HG02763 (cell line): ENCODE measurements at regions not wholly inside any gene's neighbourhood (a gene's known extent, or its start where the extent isn't known, plus 50 kb on each side); places are given as distances from the start of the nearest gene placed in this dataset.
"Not testable (repeated sequence)": the region's sequence is repeated elsewhere in the genome, so short reads cannot be mapped to it uniquely, and the experiment has no call there.

ENCODE experiments used
- ATAC-seq: cut with Tn5 transposase; IDR thresholded peaks from one replicate; pipeline ENCODE4 v1.9.1; 2021; ENCODE audit warnings: mild to moderate bottlenecking, moderate library complexity; ENCODE audit not compliant: unreplicated experiment

DNA sequence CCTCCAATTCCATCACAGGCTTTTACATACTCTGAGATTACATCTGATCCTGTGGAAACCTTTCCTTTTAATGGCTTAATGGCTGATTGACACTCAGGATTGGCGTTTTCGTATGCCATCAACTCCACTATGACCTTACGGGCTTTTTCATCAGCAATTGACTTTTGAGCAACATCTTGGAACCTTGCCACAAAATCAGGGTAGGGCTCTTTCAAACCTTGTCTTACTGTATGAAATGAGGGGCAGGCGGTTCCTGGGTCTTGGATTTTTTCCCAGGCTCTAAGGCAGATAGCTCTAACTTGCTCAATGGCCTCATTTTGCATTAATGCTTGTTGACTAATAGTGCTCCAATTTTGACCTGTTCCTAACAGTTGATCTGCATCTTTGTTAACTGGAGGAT is 250.9 kb upstream of the PRKCQ start:
- ATAC-seq: not testable (repeated sequence)

- ATAC-seq: not testable (repeated sequence)
Measured at GRCh38 chr10:6824793-6825192, 244.7 kb upstream of the PRKCQ start.

DNA sequence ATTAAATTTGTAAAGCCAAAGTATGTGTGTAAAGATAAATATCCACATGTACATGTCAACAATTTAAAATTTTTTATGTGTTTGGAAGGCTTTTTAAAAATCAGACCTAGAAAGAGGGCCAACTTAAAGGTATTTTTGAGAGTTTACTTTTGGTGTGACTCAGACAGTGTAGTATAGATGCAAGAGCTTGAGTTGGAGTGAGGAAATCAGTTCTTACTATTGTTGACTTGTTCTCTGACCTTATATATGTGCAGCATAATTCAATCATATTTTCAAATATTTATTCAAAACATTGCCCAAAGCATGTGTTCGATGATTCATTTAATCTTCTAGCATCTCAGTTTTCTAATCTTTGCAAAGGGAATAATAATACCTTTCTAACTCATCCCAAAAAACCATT is 243.7 kb upstream of the PRKCQ start:
- ATAC-seq: no peak

- no peak for ATAC-seq
Measured at GRCh38 chr10:6819301-6819700, 239.2 kb upstream of the PRKCQ start.

GRCh38 chr10:6817770-6818169 is 237.7 kb upstream of the PRKCQ start:
- no peak for ATAC-seq

DNA sequence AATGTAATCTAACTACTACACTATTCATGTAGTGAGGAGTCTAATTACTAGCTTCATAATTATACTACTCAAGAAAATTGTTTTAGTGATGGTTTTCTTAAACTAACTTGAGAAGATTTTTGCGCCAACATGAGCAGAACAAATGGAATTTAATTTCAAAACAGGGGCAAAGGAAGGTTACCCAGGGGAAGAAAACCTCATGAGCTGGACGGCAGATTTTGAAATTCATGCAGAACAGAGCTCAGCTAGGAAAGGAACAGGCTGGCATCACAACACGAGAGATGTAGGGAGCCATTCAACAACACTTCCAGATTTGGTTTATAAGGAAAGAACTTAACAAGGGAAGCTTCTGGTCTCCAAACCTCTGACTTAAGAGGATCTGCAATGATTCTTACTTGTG is 235.3 kb upstream of the PRKCQ start:
- no peak for ATAC-seq

DNA sequence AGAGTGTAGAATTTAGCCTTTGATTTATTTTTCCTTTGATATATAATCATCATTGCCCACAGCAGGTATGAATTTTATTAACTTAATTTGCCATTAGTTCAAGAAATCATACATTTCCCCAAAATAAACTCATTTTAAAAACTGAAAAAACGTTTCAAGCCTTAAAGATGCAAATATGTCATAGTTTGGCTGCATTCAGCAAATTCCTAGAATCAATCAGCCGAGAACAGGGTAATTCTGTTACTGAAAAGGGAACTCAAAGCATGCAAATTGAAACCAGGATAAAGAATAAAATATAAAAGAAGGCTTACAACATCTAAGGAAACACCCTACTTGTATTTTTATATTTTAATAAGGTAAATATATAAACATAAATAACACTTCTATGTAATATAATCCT is 233.8 kb upstream of the PRKCQ start:
- no peak for ATAC-seq

- ATAC-seq: no peak
Measured at GRCh38 chr10:6813306-6813705, 233.2 kb upstream of the PRKCQ start.

DNA sequence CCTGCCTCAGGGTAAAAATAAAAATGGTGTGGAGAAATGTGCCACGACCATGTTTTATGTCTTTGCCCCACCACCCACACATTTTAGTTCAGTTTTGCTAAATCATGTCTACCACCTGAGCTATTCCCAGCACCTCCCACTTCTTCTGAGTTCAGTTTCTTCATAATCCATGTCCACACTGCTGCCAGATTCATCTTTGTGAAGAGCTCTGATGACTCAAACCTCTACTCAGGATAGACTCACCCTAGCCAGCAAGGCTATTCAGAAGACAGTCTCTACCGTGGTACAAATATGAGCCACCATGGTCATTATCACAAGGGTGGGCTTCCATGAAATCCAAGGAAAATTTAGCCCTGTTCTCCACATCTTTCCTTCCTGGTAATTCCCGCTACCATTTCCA is 231.1 kb upstream of the PRKCQ start:
- no peak for ATAC-seq

DNA sequence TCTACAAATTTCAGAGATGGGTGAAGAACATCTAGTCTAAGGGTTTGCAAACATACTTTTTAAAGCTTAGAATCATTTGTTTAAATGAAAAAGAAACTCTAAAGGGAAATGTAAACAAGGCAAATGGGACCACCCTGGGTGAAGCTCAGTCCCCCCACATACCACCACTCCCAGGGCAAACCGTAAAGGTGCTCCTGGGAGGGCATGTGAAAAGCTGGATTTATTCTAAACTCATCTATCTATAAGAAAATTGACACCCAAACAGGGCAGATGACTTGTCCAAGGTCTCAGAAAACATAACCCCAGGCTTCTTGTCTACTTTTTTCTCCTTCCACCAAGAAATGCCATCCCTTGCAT is 223.3 kb upstream of the PRKCQ start:
- ATAC-seq: no peak

DNA sequence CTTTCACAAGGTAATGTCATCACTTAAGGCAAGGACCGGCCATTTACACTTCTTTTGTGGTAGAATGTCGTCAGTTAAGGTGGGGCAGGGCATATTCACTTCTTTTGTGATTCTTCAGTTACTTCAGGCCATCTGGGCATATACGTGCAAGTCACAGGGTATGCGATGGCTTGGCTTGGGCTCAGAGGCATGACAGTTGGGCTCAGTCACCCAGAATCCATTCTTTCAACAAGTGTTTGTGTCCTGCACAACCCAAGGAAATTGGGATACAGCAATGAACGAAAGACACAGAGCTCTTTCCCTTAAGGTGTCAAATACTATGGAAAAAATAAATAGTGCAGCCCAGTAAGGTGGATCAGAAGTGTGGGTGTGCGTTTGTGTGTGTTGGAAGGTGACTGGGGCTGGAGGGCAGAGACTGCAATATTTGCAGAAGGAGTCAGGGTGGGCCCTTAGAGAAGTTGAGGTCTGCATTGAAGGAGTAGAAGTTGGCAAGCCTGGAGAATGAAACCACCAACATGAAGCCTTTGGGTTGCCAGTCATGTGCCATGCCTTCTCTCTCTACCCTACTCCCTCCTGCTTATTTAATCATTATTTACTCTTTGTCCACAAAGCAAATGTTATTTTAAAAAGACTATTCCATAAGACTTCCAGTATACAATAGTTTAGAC is 222.8 kb upstream of the PRKCQ start:
- no peak for ATAC-seq

- ATAC-seq: no peak
Measured at GRCh38 chr10:6796231-6796630, 216.2 kb upstream of the PRKCQ start.

DNA sequence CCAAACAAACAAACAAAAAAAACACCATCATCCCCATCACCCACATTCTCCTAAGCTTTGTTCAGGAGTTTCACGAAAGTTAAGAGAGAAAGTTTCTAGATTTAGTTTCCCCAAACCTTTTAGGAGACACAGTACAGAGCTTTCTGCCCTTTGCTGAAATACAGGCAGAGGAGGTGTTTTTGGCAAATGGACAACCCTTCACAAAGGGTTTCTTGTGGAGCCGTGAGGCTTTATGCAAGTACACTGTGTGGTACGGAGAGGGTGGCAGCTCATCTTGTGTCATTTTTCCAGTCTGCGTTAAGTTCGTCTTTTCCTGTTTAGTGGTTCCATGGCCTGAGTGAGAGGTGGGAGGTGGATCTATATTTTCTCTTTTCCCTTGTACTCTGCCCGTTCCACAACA is 215.5 kb upstream of the PRKCQ start:
- ATAC-seq: no peak

- ATAC-seq: not testable (repeated sequence)
Measured at GRCh38 chr10:6794841-6795240, 214.8 kb upstream of the PRKCQ start.

DNA sequence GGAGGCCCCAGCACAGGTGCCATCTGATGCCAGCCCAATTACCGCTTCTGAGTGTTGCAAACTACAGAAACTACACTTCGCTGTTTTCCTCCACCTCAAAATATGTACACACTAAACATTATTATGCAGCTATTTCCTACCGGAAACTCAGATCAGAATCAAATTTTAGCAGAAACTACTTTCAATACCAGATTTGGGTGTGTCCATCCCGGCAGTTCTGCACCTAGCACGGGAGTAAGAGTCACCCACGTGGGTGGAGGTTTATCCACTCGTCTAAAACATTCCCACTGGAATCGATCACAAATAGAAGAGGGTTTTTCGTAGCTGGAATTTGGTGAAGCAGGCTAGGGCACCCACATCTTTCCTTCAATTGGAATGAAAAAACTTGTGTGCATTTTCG is 214.4 kb upstream of the PRKCQ start:
- no peak for ATAC-seq

DNA sequence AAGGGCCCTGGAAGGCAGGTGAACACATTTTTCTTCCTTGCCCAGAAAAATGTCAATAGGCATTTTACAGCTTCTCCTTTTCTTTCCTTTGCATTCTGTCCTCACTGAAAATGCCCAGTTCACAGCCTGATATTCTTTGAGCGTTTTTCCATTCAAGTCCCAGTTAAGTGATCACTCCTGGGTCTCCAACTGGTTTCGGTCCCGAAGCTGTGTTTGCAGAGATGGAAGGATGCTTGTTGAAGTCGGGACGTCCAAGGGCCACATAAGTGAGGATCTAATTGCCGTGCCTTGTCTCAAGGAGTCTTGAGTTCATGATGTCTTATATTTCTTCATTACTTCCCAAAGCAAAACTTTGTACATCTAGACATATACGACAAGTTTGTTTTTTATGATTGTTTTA is 208.7 kb upstream of the PRKCQ start:
- no peak for ATAC-seq

GRCh38 chr10:6788231-6788630 is 208.2 kb upstream of the PRKCQ start:
- no peak for ATAC-seq

- no peak for ATAC-seq
Measured at GRCh38 chr10:6787718-6788117, 207.6 kb upstream of the PRKCQ start.

GRCh38 chr10:6787091-6787490 is 207.0 kb upstream of the PRKCQ start:
- ATAC-seq: no peak

DNA sequence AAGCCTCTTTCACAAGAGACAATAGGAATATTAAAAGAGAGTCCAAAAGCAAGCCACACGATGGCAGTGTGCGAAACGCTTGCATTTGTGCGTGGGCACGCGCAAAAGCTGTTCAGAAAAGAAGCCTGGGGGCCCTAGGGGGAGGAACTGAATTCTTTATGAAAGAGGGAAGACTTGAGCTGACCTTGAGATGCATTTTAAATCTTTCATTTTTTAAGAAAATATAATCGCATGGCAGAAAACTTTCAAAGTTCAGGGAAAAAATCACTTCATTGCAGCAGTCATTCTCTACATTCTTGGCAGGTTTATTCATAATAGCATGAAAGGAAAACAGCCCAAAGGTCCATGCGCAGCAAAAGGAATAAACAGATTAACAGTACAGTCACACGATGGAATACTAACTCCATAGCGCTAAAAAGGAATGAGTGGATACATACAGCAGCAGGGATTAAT is 206.5 kb upstream of the PRKCQ start:
- no peak for ATAC-seq

DNA sequence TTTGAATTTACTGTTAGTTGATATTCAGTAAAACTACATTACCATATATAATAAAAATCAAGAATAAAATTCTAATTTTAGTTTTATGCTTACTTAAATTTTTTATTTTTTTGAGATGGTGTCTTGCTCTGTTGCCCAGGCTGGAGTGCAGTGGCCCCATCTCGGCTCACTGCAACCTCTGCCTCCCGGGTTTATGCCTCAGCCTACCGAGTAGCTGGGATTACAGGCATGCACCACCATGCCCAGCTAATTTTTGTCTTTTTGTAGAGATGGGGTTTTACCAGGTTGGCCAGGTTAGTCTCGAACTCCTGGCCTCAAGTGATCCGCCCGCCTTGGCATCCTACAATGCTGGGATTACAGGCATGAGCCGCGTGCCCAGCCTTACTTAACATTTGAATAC is 204.4 kb upstream of the PRKCQ start:
- not testable (repeated sequence) for ATAC-seq

GRCh38 chr10:6783471-6783870 is 203.4 kb upstream of the PRKCQ start:
- ATAC-seq: no peak

GRCh38 chr10:6782378-6782777 is 202.3 kb upstream of the PRKCQ start:
- no peak for ATAC-seq
